Activated T-cell treated with anti-CD3 and anti-CD28 coated beads, Interleukin-2, amount 50 U/mL, for 72 hours (primary cell): ENCODE measurements at regions not wholly inside any gene's neighbourhood (a gene's known extent, or its start where the extent isn't known, plus 50 kb on each side); places are given as distances from the start of the nearest gene placed in this dataset.
"Not testable (repeated sequence)": the region's sequence is repeated elsewhere in the genome, so short reads cannot be mapped to it uniquely, and the experiment has no call there.

Experiments
- ATAC-seq, 2 donors: fragments of 150-1000 bp; cut with Tn5 transposase; replicated peaks in 1 of 2; 2 replicates each; pipeline ENCODE4 v1.10.0; 2021; ENCODE audit warnings: moderate library complexity in 2 of 2, mild to moderate bottlenecking in 1 of 2
- DNase-seq, 2 donors: peaks; one replicate each; pipeline ENCODE4 v3.0.0; 2021 to 2022; ENCODE audit warnings: mixed read lengths in 1 of 2
- H3K27ac Mint-ChIP-seq: one replicate; pipeline ENCODE4 v1.8.0; 2022; ENCODE audit warnings: mild to moderate bottlenecking, moderate library complexity, mixed read lengths
- H3K27me3 Mint-ChIP-seq: one replicate; pipeline ENCODE4 v1.8.0; 2022; ENCODE audit warnings: low read depth, mixed read lengths
- H3K36me3 Mint-ChIP-seq, 2 donors: one replicate each; pipeline ENCODE4 v1.8.0; 2022; ENCODE audit warnings: mixed read lengths in 2 of 2, mild to moderate bottlenecking in 1 of 2; ENCODE audit not compliant: insufficient read depth in 2 of 2
- H3K4me1 Mint-ChIP-seq: one replicate; pipeline ENCODE4 v1.8.0; 2022; ENCODE audit warnings: low read depth, mixed read lengths
- H3K4me3 Mint-ChIP-seq, 2 donors: one replicate each; pipeline ENCODE4 v1.8.0; 2022; ENCODE audit warnings: mild to moderate bottlenecking in 2 of 2, mixed read lengths in 2 of 2, moderate library complexity in 2 of 2
- H3K9me3 Mint-ChIP-seq, 2 donors: one replicate each; pipeline ENCODE4 v1.8.0; 2022; ENCODE audit warnings: mixed read lengths in 2 of 2

DNA sequence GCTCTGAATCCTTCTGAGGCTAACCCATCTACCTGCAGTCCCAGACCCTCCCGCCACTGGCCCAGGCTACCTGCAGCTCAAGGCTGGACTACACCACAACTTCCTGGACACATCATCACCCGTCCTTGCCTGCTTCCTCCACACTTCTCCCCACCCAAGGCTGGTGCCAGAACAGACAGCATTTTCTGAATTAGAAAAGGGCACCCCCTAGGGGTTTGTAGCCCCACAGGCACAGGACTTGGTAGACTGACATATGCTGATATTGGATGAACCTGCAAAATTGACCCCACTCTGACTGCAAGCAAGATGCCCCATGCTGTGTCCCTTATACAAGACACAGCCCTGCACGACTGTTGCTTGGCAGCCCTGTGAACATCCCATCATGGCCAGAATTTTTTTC lies 271.5 kb upstream of the C16orf82 start:
- DNase-seq (peak; percentile 29 to 40), ATAC-seq (peak; percentile 53 to 62)
- peaks cover 34% of the 10 kb centered on the region for H3K27me3 Mint-ChIP-seq
- H3K4me1 Mint-ChIP-seq = no peaks in the 10 kb centered on the region
- no peak overlapping the region for H3K27ac Mint-ChIP-seq
- H3K36me3 Mint-ChIP-seq = no peaks in the 10 kb centered on the region
- no peaks in the 10 kb centered on the region for H3K9me3 Mint-ChIP-seq
- no peak overlapping the region for H3K4me3 Mint-ChIP-seq

DNA sequence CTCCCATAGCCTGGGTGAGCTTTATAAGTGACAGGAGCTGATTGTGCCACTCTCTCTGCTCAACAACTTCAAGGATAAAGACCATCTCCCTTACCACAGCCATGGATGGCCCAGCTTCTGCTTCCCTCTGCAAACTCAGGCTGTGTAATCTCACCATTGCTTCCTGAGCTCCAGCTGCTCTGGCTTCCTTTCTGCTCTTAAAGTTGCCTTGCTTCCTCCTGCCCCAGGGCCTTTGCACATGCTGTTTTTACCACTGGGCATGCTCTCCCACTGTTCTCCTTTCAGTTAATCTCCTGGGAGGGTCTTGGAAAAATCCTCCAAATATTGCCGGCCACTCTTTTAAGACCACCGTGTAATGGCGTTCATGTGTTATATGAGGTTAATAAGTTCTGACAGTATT lies 265.1 kb upstream of the C16orf82 start:
- no peak overlapping the region for H3K27ac Mint-ChIP-seq
- ATAC-seq (no peak), DNase-seq (no peak)
- H3K36me3 Mint-ChIP-seq = no peaks in the 10 kb centered on the region
- peaks cover 54% of the 10 kb centered on the region for H3K27me3 Mint-ChIP-seq
- peaks cover 0 to 1% of the 10 kb centered on the region in 2 donors for H3K9me3 Mint-ChIP-seq
- H3K4me3 Mint-ChIP-seq = no peak overlapping the region
- no peaks in the 10 kb centered on the region for H3K4me1 Mint-ChIP-seq

DNA sequence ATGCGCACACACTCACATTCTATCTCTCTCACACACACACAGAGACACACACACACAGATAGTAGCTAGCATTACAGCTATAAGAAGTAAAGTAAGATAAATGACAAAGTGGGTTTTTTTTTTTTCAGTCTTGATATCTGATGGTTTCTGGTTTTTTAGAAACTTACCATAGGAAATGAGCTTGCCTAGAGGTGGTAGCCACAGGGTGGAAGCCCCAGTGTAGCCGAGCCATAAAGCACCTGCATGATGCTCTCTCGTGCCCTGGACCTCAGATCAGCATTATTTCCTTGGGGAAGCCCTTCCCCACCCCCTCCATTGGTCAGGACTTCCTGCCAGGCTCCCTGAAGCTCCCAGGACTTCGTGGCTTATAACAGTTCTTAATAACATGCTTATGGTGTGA lies 264.3 kb upstream of the C16orf82 start:
- Mint-ChIP-seq H3K9me3 (peaks cover 0 to 1% of the 10 kb centered on the region in 2 donors), H3K4me1 (no peaks in the 10 kb centered on the region), H3K27me3 (peaks cover 54% of the 10 kb centered on the region), H3K4me3 (no peak overlapping the region), H3K27ac (no peak overlapping the region), H3K36me3 (no peaks in the 10 kb centered on the region)
- DNase-seq (no peak), ATAC-seq (no peak)

DNA sequence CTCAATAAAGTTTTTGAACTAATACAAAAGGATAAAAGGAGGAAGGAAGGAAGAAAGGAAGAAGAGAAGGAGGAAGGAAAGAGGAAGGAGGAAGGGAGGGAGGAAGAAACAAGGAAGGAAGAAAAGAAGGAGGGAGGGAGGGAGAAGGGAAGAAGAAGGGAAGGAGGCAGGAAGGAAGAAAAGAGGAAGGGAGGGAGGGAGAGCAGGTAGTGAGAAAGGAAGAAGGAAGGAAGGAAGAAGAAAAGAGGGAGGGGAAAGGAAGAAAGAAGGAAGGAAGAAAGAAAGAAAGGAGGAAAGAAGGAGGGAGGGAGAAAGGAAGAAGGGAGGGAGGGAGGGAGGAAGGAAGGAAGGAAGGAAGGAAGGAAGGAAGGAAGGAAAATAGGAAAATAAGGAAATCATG lies 263.8 kb upstream of the C16orf82 start:
- H3K4me1 Mint-ChIP-seq = no peaks in the 10 kb centered on the region

DNA sequence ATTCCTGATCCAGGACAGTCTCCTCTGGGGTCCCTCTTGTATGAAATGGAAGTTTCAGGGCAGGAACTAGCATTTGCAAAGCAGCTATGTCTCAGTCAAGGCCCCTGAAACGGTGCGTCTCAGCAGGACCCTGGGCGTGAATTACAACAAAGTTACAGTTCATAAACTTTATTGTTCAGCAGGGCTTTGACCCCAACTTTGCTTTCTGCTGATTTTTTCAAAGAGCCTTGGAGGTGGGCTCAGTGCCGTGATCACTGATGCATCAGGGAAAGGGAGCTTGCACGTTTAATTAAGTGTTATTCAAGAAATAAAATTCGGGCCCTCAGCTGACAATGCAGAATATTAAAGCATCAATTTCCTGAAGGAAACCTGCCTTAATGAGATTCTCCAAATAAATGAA lies 260.1 kb upstream of the C16orf82 start:
- DNase-seq (no peak), ATAC-seq (no peak)
- Mint-ChIP-seq H3K27ac (no peak overlapping the region), H3K36me3 (no peaks in the 10 kb centered on the region), H3K27me3 (peaks cover 24% of the 10 kb centered on the region), H3K4me3 (no peak overlapping the region), H3K4me1 (no peaks in the 10 kb centered on the region), H3K9me3 (peaks cover 0 to 2% of the 10 kb centered on the region in 2 donors)

More for the DNA sequence above, 263.8 kb upstream of the C16orf82 start:
- Mint-ChIP-seq H3K36me3 (no peaks in the 10 kb centered on the region), H3K27ac (no peak overlapping the region), H3K27me3 (peaks cover 54% of the 10 kb centered on the region), H3K4me3 (no peak overlapping the region), H3K9me3 (peaks cover 0 to 1% of the 10 kb centered on the region in 2 donors)
- no peak for ATAC-seq
- no peak for DNase-seq

DNA sequence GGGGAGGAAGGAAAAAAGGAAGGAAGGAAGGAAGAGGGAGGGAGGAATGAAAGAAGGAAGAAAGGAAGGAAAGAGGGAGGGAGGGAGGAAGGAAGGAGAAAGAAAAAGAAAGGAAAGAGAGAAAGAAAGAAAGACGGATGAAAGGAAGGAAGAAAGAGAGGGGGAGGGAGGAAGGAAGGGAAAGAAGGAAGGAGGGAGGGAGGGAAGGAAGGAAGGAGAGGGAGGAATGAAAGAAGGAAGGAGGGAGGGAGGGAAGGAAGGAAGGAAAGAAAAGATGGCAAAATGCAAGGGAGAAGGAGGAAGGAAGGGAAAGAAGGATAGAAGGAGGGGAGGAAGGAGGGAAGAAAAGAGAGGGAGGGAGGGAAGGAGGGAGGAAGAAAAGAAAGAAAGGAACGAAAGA lies 257.3 kb upstream of the C16orf82 start:
- Mint-ChIP-seq H3K9me3 (peaks cover 0 to 2% of the 10 kb centered on the region in 2 donors), H3K4me1 (no peaks in the 10 kb centered on the region), H3K36me3 (no peaks in the 10 kb centered on the region), H3K27ac (no peak overlapping the region), H3K27me3 (peaks cover 14% of the 10 kb centered on the region), H3K4me3 (no peak overlapping the region)
- ATAC-seq (no peak), DNase-seq (no peak)

DNA sequence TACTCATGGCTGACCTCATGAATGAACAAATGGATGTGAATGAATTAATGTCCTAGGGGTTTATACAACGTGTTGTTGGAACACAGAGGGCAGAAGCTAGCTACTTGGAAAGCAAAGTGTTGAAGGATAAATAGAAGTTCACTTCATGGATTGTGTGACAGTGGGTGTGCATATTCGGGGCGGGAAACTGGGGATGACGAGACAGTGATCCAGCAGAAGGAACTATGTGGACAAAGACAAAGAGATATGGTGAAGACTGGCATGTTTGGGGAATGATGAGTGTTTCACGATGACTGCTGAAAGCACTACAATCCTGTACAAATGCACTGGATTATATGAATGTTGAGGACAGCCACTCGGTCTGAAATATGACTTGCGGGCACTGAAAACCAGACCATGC lies 250.5 kb upstream of the C16orf82 start:
- Mint-ChIP-seq H3K9me3 (no peaks in the 10 kb centered on the region), H3K4me3 (no peak overlapping the region), H3K36me3 (no peaks in the 10 kb centered on the region), H3K27ac (no peak overlapping the region), H3K27me3 (no peaks in the 10 kb centered on the region), H3K4me1 (no peaks in the 10 kb centered on the region)
- ATAC-seq (no peak), DNase-seq (no peak)

DNA sequence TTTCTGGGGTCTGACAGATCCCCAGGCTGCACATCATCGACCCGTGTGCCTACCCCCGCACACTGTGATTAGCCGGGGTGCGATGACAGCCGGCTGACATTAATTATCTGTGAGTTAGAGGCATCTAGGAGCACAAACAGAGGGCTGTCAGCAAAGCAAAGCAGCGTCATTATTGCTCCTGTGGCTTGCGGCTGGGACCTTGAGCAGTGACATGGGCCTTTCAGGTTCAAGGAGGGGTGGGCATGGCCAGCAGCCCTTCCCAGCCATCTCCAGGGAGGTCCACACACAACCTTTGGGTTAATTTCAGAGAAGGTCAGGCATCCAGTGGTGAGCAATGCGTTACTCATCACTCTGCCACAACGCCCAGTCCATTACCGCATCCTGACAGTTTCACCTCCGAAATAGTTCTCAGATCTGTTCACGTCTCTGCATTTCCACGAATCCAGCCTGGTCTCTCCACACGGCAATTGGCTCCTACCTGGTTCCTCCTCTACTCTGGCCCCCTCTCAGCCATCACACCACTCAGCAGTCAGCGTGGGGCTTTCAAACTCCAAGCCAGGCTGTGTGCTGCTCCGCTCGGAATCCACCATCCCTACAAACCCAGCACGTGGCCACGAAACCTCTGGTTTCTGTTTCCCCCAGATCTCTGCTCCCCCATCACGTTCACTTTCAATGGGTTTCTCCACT lies 249.7 kb upstream of the C16orf82 start:
- Mint-ChIP-seq H3K9me3 (no peaks in the 10 kb centered on the region), H3K27me3 (no peaks in the 10 kb centered on the region), H3K36me3 (no peaks in the 10 kb centered on the region), H3K4me1 (no peaks in the 10 kb centered on the region), H3K27ac (no peak overlapping the region), H3K4me3 (no peak overlapping the region)
- peak in 1 of 2 donors; percentile 0 for DNase-seq
- peak in 1 of 2 donors; percentile 47 for ATAC-seq

DNA sequence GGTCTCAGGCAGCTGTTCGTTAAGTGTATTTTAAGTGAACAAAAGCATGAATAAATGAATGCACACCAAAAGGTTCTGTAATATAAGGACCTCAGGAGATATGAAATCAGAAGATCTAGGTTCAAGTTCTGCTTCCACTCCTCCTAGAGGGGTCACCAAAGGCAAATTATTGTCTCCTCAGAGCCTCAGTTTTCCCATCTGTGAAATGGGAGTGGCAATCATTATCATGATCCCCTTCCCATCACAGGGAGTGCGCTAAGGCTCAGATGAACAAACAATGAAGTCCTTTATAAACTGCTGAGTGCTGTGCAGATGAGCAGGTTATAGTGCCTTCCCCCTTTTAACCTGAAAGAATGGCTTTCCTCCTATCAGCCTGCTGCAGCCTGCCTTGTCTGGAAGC lies 248.3 kb upstream of the C16orf82 start:
- no peak overlapping the region for H3K4me3 Mint-ChIP-seq
- no peak for ATAC-seq

DNA sequence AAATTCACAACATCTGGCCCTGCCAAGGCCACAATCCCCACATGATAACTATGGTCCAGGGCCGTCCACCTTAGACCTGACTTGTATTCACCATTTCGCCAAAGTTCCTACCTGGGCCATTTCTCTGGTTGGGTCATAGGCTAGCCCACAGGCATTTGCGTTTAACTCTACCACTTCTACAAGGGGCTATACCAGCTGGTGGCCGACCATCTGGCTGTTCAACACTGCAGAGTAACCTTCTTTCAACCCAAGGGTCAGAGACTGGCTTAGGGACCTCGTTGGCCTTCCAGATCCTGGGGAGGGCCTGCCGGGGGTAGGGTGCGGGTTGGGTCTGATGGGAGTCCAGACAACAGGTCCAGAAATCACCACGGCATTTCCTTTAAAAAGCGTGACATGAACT lies 242.3 kb upstream of the C16orf82 start:
- Mint-ChIP-seq H3K27me3 (peaks cover 21% of the 10 kb centered on the region), H3K4me3 (no peak overlapping the region), H3K9me3 (no peaks in the 10 kb centered on the region), H3K36me3 (no peaks in the 10 kb centered on the region), H3K4me1 (no peaks in the 10 kb centered on the region), H3K27ac (no peak overlapping the region)
- ATAC-seq (no peak), DNase-seq (no peak)

More for the DNA sequence above, 248.3 kb upstream of the C16orf82 start:
- Mint-ChIP-seq H3K9me3 (no peaks in the 10 kb centered on the region), H3K36me3 (no peaks in the 10 kb centered on the region), H3K27ac (no peak overlapping the region), H3K27me3 (no peaks in the 10 kb centered on the region), H3K4me1 (no peaks in the 10 kb centered on the region)
- no peak for DNase-seq

DNA sequence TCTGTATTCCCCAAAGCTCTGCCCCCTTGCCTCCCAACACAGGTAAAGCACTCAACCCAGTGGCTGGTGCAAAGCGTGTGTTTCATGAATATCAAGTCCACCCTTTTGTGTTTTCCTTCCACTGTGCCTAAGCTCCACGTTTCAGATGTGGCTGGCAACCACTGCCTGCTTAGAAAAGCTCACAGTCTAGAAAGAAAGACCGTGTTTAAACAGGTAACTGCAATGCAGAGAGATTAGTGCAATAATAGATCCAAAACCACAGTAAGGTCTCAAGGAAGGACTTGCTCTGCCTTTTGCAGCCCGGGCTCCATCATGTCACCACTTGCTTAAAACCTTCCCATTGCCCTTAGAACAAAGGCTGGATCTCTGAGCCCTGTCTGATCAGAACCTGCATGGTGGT lies 240.2 kb upstream of the C16orf82 start:
- ATAC-seq = no peak
- Mint-ChIP-seq H3K27me3 (peaks cover 31% of the 10 kb centered on the region), H3K4me1 (no peaks in the 10 kb centered on the region), H3K9me3 (no peaks in the 10 kb centered on the region), H3K27ac (no peak overlapping the region), H3K36me3 (no peaks in the 10 kb centered on the region), H3K4me3 (no peak overlapping the region)
- DNase-seq = no peak

DNA sequence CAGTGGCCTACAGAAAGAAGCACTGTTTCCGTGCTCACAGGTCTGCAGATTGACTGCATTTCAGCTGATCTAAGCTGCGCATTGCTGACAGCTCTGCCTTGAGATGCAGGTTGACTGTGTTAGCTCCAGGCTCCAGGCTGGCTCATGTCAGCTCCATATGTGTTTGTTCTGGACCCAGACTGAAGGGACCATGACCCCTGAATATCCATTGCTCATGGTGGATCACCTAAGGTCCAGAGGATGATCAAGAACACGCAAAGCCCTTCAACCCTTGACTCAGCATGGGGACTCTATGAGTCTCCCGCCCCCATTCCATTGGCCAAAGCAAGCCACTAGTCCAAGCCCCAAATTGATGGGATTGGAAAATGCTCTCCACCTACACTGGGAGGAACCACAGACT lies 239.3 kb upstream of the C16orf82 start:
- DNase-seq (no peak), ATAC-seq (no peak)
- H3K27ac Mint-ChIP-seq = no peak overlapping the region
- H3K9me3 Mint-ChIP-seq = no peaks in the 10 kb centered on the region
- peaks cover 35% of the 10 kb centered on the region for H3K27me3 Mint-ChIP-seq
- no peaks in the 10 kb centered on the region for H3K4me1 Mint-ChIP-seq
- H3K4me3 Mint-ChIP-seq = no peak overlapping the region
- no peaks in the 10 kb centered on the region for H3K36me3 Mint-ChIP-seq

DNA sequence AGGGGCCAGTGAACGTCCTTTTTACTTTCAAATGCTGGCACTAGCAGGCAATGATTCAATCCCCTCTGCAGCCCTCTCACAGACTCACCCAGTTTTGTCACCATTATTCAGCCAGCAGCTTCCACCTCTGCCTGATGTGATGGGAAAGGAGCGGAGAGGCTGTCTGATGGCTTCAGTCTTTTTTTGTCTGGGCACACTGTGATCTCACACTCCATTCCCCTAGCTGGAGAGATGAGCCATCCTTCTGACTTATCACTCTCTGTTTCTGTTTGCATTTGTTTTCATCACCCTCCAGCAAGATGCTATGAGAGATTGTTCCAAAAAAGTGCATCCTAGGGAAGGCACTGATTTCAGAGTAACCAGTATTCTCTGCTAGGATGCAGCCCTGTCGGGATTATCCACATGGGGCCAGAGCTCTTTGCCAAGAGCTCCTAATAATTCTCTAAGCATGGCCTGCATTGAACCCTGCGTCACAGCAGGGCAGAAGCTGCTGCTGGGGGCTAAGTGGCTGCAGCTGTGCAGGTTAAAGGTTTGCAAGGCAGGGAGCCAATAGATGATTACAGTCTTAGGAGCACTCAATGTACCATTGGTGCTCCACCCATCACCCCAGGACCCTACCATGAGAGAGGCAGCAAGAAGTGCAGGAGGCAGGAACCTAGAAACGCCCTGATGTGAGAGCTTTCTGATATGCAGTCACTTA lies 236.1 kb upstream of the C16orf82 start:
- Mint-ChIP-seq H3K36me3 (no peaks in the 10 kb centered on the region), H3K4me3 (no peak overlapping the region), H3K9me3 (no peaks in the 10 kb centered on the region), H3K27me3 (peaks cover 35% of the 10 kb centered on the region), H3K27ac (no peak overlapping the region), H3K4me1 (no peaks in the 10 kb centered on the region)
- ATAC-seq (no peak), DNase-seq (no peak)

DNA sequence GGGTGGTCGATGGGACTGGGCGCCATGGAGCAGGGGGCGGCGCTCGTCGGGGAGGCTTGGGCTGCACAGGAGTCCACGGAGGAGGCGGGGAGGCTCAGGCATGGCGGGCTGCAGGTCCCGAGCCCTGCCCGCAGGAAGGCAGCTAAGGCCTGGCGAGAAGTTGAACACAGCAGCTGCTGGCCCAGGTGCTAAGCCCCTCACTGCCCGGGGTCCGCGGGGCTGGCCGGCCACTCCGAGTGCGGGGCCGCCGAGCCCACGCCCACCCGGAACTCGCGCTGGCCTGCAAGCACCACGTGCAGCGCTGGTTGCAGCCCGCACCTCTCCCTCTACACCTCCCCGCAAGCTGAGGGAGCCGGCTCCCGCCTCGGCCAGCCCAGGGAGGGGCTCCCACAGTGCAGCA lies 230.6 kb upstream of the C16orf82 start:
- H3K27me3 Mint-ChIP-seq = peaks cover 17% of the 10 kb centered on the region
- not testable (repeated sequence) for H3K9me3 Mint-ChIP-seq, H3K27ac Mint-ChIP-seq, ATAC-seq, H3K4me1 Mint-ChIP-seq, H3K36me3 Mint-ChIP-seq, H3K4me3 Mint-ChIP-seq, DNase-seq
